Midbrain (tissue), 1 donor: ENCODE measurements at regions not wholly inside any gene's neighbourhood (a gene's known extent, or its start where the extent isn't known, plus 50 kb on each side); places are given as distances from the start of the nearest gene placed in this dataset.

Experiments used
- DNase-seq: peaks from one replicate; lab custom pipeline; 2025; lab: John Stamatoyannopoulos, UW

- no peak for DNase-seq
Measured at GRCh38 chr2:53260568-53260967, 507.0 kb upstream of the CHAC2 start.

- DNase-seq = no peak
Measured at GRCh38 chr2:53259395-53260009, 508.1 kb upstream of the CHAC2 start.

GRCh38 chr2:53257287-53257686 is 510.3 kb upstream of the CHAC2 start:
- DNase-seq = no peak

- no peak for DNase-seq
Measured at GRCh38 chr2:53253244-53253643, 514.4 kb upstream of the CHAC2 start.

GRCh38 chr2:53252115-53252514 is 515.5 kb upstream of the CHAC2 start:
- no peak for DNase-seq

GRCh38 chr2:53247956-53248735 is 519.5 kb upstream of the CHAC2 start:
- no peak for DNase-seq

GRCh38 chr2:53243430-53243829 is 524.2 kb upstream of the CHAC2 start:
- DNase-seq = no peak

GRCh38 chr2:53242090-53242489 is 525.5 kb upstream of the CHAC2 start:
- no peak for DNase-seq

- no peak for DNase-seq
Measured at GRCh38 chr2:53235836-53236582, 531.6 kb upstream of the CHAC2 start.

GRCh38 chr2:53234548-53234903 is 533.1 kb upstream of the CHAC2 start:
- DNase-seq = no peak

- DNase-seq = no peak
Measured at GRCh38 chr2:53233759-53234547, 533.7 kb upstream of the CHAC2 start.

- DNase-seq = no peak
Measured at GRCh38 chr2:53231908-53232307, 535.7 kb upstream of the CHAC2 start.

- no peak for DNase-seq
Measured at GRCh38 chr2:53230691-53231090, 536.9 kb upstream of the CHAC2 start.

GRCh38 chr2:53227535-53227934 is 540.1 kb upstream of the CHAC2 start:
- DNase-seq = no peak

GRCh38 chr2:53220969-53221368 is 546.6 kb upstream of the CHAC2 start:
- no peak for DNase-seq

GRCh38 chr2:53217250-53217649 is 550.4 kb upstream of the CHAC2 start:
- DNase-seq = no peak

GRCh38 chr2:53216805-53217204 is 550.8 kb upstream of the CHAC2 start:
- no peak for DNase-seq

GRCh38 chr2:53212576-53212975 is 555.0 kb upstream of the CHAC2 start:
- no peak for DNase-seq

- DNase-seq = no peak
Measured at GRCh38 chr2:53211201-53211774, 556.3 kb upstream of the CHAC2 start.

- DNase-seq = no peak
Measured at GRCh38 chr2:53210538-53210937, 557.1 kb upstream of the CHAC2 start.

GRCh38 chr2:53209679-53210458 is 557.7 kb upstream of the CHAC2 start:
- no peak for DNase-seq
